H1 (cell line): ENCODE measurements at regions not wholly inside any gene's neighbourhood (a gene's known extent, or its start where the extent isn't known, plus 50 kb on each side); places are given as distances from the start of the nearest gene placed in this dataset.

ENCODE experiments used
- CTCF ChIA-PET: fragments of 300-600 bp; sonication (Branson Sonifier 250); formaldehyde crosslinking; loops from one replicate; lab custom pipeline; 2021; ENCODE audit not compliant: partially characterized antibody; lab: Charles Lee
- POLR2A ChIA-PET: fragments of 300-600 bp; sonication (Branson Sonifier 250); formaldehyde crosslinking; loops from one replicate; lab custom pipeline; 2021; ENCODE audit warnings: inconsistent platforms; ENCODE audit not compliant: partially characterized antibody; lab: Charles Lee
- DNase-seq, 2 experiments: peaks; one replicate each; pipeline versions ENCODE4 v3.0.0 to v3.0.0-alpha.2; 2010 to 2022; ENCODE audit warnings: low spot score in 2 of 2, low read depth in 1 of 2, mixed read lengths in 1 of 2
- FAIRE-seq: peaks from 2 replicates; lab custom pipeline; 2011; peaks lifted over from hg19 to GRCh38; lab: Jason Lieb, UNC
- H2AFZ ChIP-seq: 2 replicates; pipeline ENCODE4 v1.8.1; 2012; ENCODE audit warnings: low read length, inconsistent platforms
- H2AK5ac ChIP-seq: 2 replicates; pipeline ENCODE4 v1.6.1; 2013; ENCODE audit warnings: low read depth, low read length
- H2BK120ac ChIP-seq: replicated peaks from 2 replicates; pipeline ENCODE3; 2013; ENCODE audit warnings: low read depth, low read length, inconsistent platforms
- H2BK12ac ChIP-seq: 2 replicates; pipeline ENCODE4 v1.6.1; 2013; ENCODE audit warnings: low read depth, low read length
- H2BK15ac ChIP-seq: 2 replicates; pipeline ENCODE4 v1.6.1; 2013; ENCODE audit warnings: low read length
- H2BK20ac ChIP-seq: 2 replicates; pipeline ENCODE4 v1.6.1; 2013; ENCODE audit warnings: low read length
- H2BK5ac ChIP-seq: 2 replicates; pipeline ENCODE4 v1.6.1; 2013; ENCODE audit warnings: low read depth, low read length
- H3K14ac ChIP-seq: 2 replicates; pipeline ENCODE4 v1.6.1; 2013; ENCODE audit warnings: inconsistent platforms; ENCODE audit not compliant: insufficient read length
- H3K18ac ChIP-seq: 2 replicates; pipeline ENCODE4 v1.6.1; 2013; ENCODE audit warnings: low read length; ENCODE audit errors: extremely low read depth
- H3K23ac ChIP-seq: 2 replicates; pipeline ENCODE4 v1.6.1; 2013; ENCODE audit warnings: inconsistent platforms; ENCODE audit not compliant: insufficient read length
- H3K23me2 ChIP-seq: 2 replicates; pipeline ENCODE4 v1.6.1; 2013; ENCODE audit warnings: low read depth, low read length
- H3K27ac ChIP-seq: 2 replicates; pipeline ENCODE4 v1.6.1; 2011; ENCODE audit warnings: low read depth, low read length, inconsistent platforms
- H3K27me3 ChIP-seq, 4 experiments: replicated peaks in 1 of 4; 1 replicate in 1 of 4; 2 replicates in 3 of 4; pipeline versions ENCODE4 v1.6.1 to v1.8.1; 2011 to 2013; ENCODE audit warnings: low read length in 3 of 4, mild to moderate bottlenecking in 3 of 4, inconsistent platforms in 2 of 4, mixed read lengths in 2 of 4, moderate library complexity in 1 of 4; ENCODE audit not compliant: control insufficient read depth in 3 of 4, insufficient read depth in 3 of 4; ENCODE audit errors: extremely low read depth in 1 of 4
- H3K36me3 ChIP-seq, 4 experiments: 2 replicates each; pipeline versions ENCODE4 v1.6.1 to v1.8.1; 2011 to 2013; ENCODE audit warnings: mild to moderate bottlenecking in 4 of 4, low read length in 3 of 4, moderate library complexity in 2 of 4, control low read depth in 1 of 4, inconsistent platforms in 1 of 4; ENCODE audit not compliant: insufficient read depth in 4 of 4, control insufficient read depth in 2 of 4
- H3K4ac ChIP-seq: replicated peaks from 2 replicates; pipeline ENCODE3; 2013; ENCODE audit warnings: low read length, low read depth, mixed read lengths, inconsistent platforms; ENCODE audit not compliant: insufficient read length
- H3K4me1 ChIP-seq, 4 experiments: replicated peaks in 1 of 4; 1 replicate in 1 of 4; 2 replicates in 3 of 4; pipeline versions ENCODE4 v1.6.1 to v1.8.1; 2011 to 2013; ENCODE audit warnings: low read length in 3 of 4, inconsistent platforms in 2 of 4, mixed read lengths in 1 of 4; ENCODE audit not compliant: insufficient read depth in 4 of 4, control insufficient read depth in 3 of 4
- H3K4me2 ChIP-seq, 2 experiments: 2 replicates each; pipeline versions ENCODE4 v1.6.1 to v1.8.1; 2011 to 2013; ENCODE audit warnings: low read depth in 2 of 2, low read length in 2 of 2, control low read depth in 1 of 2, inconsistent platforms in 1 of 2, mild to moderate bottlenecking in 1 of 2; ENCODE audit not compliant: insufficient read depth in 1 of 2
- H3K4me3 ChIP-seq, 4 experiments: fragments of 200-600, 300-600 bp in 1 of 4; sonication (generic), shearing (Covaris generic), sonication (Bioruptor Twin) in 1 of 4; 2 replicates each; pipeline versions ENCODE4 v1.5.1 to v1.8.1; 2011 to 2016; ENCODE audit warnings: low read length in 4 of 4, low read depth in 3 of 4, control low read depth in 2 of 4, inconsistent platforms in 2 of 4, mild to moderate bottlenecking in 2 of 4, mixed read lengths in 1 of 4, moderate library complexity in 1 of 4; ENCODE audit not compliant: insufficient read depth in 2 of 4; ENCODE audit errors: extremely low read depth in 1 of 4
- H3K56ac ChIP-seq: replicated peaks from 2 replicates; pipeline ENCODE3; 2013; ENCODE audit warnings: low read depth, mild to moderate bottlenecking, mixed read lengths, low read length, inconsistent platforms; ENCODE audit not compliant: insufficient read length
- H3K79me1 ChIP-seq: 2 replicates; pipeline ENCODE4 v1.6.1; 2013; ENCODE audit warnings: low read depth, low read length, control low read depth
- H3K79me2 ChIP-seq, 2 experiments: 2 replicates each; pipeline versions ENCODE4 v1.6.1 to v1.8.1; 2012 to 2013; ENCODE audit warnings: low read length in 2 of 2, mild to moderate bottlenecking in 2 of 2, inconsistent platforms in 1 of 2; ENCODE audit not compliant: insufficient read depth in 2 of 2, control insufficient read depth in 1 of 2
- H3K9ac ChIP-seq, 4 experiments: replicated peaks in 1 of 4; 1 replicate in 1 of 4; 2 replicates in 3 of 4; pipeline versions ENCODE4 v1.6.1 to v1.8.1; 2011 to 2013; ENCODE audit warnings: low read depth in 3 of 4, low read length in 3 of 4, control low read depth in 2 of 4, mild to moderate bottlenecking in 2 of 4, moderate library complexity in 2 of 4, inconsistent platforms in 1 of 4; ENCODE audit errors: extremely low read depth in 1 of 4
- H3K9me3 ChIP-seq, 2 experiments: 2 replicates each; pipeline versions ENCODE4 v1.6.1 to v1.8.1; 2012 to 2013; ENCODE audit warnings: mild to moderate bottlenecking in 2 of 2, moderate library complexity in 2 of 2, control low read depth in 1 of 2, inconsistent platforms in 1 of 2, low read depth in 1 of 2, low read length in 1 of 2, mixed read lengths in 1 of 2; ENCODE audit not compliant: insufficient read depth in 2 of 2
- H4K20me1 ChIP-seq, 2 experiments: replicated peaks in 1 of 2; 2 replicates each; pipeline versions ENCODE3 to v1.8.1; 2011 to 2013; ENCODE audit warnings: inconsistent platforms in 2 of 2, low read length in 2 of 2, mild to moderate bottlenecking in 1 of 2; ENCODE audit not compliant: insufficient read depth in 2 of 2, control insufficient read depth in 1 of 2
- H4K5ac ChIP-seq: 2 replicates; pipeline ENCODE4 v1.6.1; 2013; ENCODE audit warnings: low read length, low read depth, mixed read lengths, inconsistent platforms; ENCODE audit not compliant: insufficient read length
- H4K8ac ChIP-seq: 2 replicates; pipeline ENCODE4 v1.8.0; 2013; ENCODE audit warnings: mild to moderate bottlenecking, moderate library complexity, low read length, inconsistent platforms; ENCODE audit not compliant: insufficient read depth; ENCODE audit errors: extremely low read depth
- H4K91ac ChIP-seq: replicated peaks from 2 replicates; pipeline ENCODE3; 2013; ENCODE audit warnings: low read length, mixed read lengths, inconsistent platforms; ENCODE audit not compliant: insufficient read length
- CHD1 ChIP-seq: IDR thresholded peaks from 2 replicates; pipeline ENCODE4 v1.6.1; 2012; ENCODE audit warnings: low read depth, low read length, improper control_type of control experiment
- CREB1 ChIP-seq: IDR thresholded peaks from 2 replicates; pipeline ENCODE4 v1.6.1; 2012; ENCODE audit warnings: inconsistent platforms
- HDAC2 ChIP-seq, 2 experiments: fragments of 300-600 bp in 1 of 2; sonication (generic) in 1 of 2; IDR thresholded peaks; 2 replicates each; pipeline ENCODE4 v1.6.1; 2011 to 2012; ENCODE audit warnings: low read depth in 2 of 2, low read length in 2 of 2, mild to moderate bottlenecking in 2 of 2, moderate library complexity in 2 of 2, borderline replicate concordance in 1 of 2, inconsistent platforms in 1 of 2
- KDM5A ChIP-seq: fragments of 200-600 bp; IDR thresholded peaks from 2 replicates; pipeline ENCODE4 v1.7.1; 2012; ENCODE audit warnings: mild to moderate bottlenecking, low read length, inconsistent platforms, mixed read lengths
- POLR2AphosphoS5 ChIP-seq: IDR thresholded peaks from 2 replicates; pipeline ENCODE4 v1.6.1; 2011; ENCODE audit warnings: low read depth, low read length
- RAD21 ChIP-seq, 2 experiments: IDR thresholded peaks in 1 of 2; conservative IDR thresholded peaks in 1 of 2; 2 replicates each; pipeline ENCODE4 v1.6.1; 2011; ENCODE audit warnings: low read depth in 2 of 2, low read length in 2 of 2, improper control_type of control experiment in 1 of 2, inconsistent platforms in 1 of 2, mild to moderate bottlenecking in 1 of 2, moderate library complexity in 1 of 2
- RFX5 ChIP-seq: IDR thresholded peaks from 2 replicates; pipeline ENCODE4 v1.6.1; 2011; ENCODE audit warnings: low read depth, low read length, improper control_type of control experiment, borderline replicate concordance
- SP1 ChIP-seq: IDR thresholded peaks from 2 replicates; pipeline ENCODE4 v1.6.1; 2011; ENCODE audit warnings: low read depth, low read length
- SUZ12 ChIP-seq: fragments of 200-600 bp; sonication (generic); IDR thresholded peaks from 2 replicates; pipeline ENCODE4 v1.6.1; 2012; ENCODE audit warnings: mild to moderate bottlenecking, inconsistent platforms, low read length, moderate library complexity, mixed read lengths
- TAF7 ChIP-seq: optimal IDR thresholded peaks from 2 replicates; pipeline ENCODE3; 2011; ENCODE audit warnings: low read depth, mild to moderate bottlenecking, inconsistent platforms, low read length, moderate library complexity, borderline replicate concordance
- TCF12 ChIP-seq: IDR thresholded peaks from 2 replicates; pipeline ENCODE4 v1.6.1; 2011; ENCODE audit warnings: low read depth, mild to moderate bottlenecking, low read length
- WGBS, 2 experiments: shearing (Covaris generic) in 1 of 2; methylation state at CpG; one replicate each; pipeline versions ENCODE4 v1.1.6 to v1.1.7; 2013 to 2015; ENCODE audit warnings: low lambda C conversion rate in 2 of 2, mixed read lengths in 2 of 2, inconsistent platforms in 1 of 2, low coverage in 1 of 2, missing lambda C conversion rate in 1 of 2; ENCODE audit not compliant: insufficient replicate concordance in 2 of 2, insufficient coverage in 1 of 2, insufficient read length in 1 of 2; ENCODE audit errors: extremely low coverage in 1 of 2, missing lambda C conversion rate in 1 of 2; 5-methylcytosine and 5-hydroxymethylcytosine counted together
- TF ChIP-seq, protein P1 (sequence below): IDR thresholded peaks from 2 replicates; pipeline ENCODE4 v1.6.1; 2012; ENCODE audit warnings: inconsistent platforms
- TF ChIP-seq, protein P2 (sequence below): IDR thresholded peaks from 2 replicates; pipeline ENCODE4 v1.6.1; 2012; ENCODE audit warnings: inconsistent platforms

- H3K36me3 ChIP-seq: no peaks in the 10 kb centered on the region; a peak in 1 of 8 replicates
- no peak overlapping the region for H3K4ac ChIP-seq
- no peak overlapping the region for H3K56ac ChIP-seq
- H4K20me1 ChIP-seq: no peaks in the 10 kb centered on the region
- peaks cover 59 to 66% of the 10 kb centered on the region in 2 experiments for H3K9me3 ChIP-seq
- H3K14ac ChIP-seq: no peak overlapping the region
- no peak overlapping the region for H3K18ac ChIP-seq
- H3K9ac ChIP-seq: no peak overlapping the region
- no peak overlapping the region for H2BK120ac ChIP-seq
- WGBS, 2 experiments: 89% methylated on average over 5 of the region's 5 CpGs; no CpG with 5 or more reads in 1 of the 2 experiments
- no peak overlapping the region for H4K5ac ChIP-seq
- no peak overlapping the region for H3K4me2 ChIP-seq
- DNase-seq: no peak
- POLR2A ChIA-PET: no interaction called here
- H3K4me3 ChIP-seq: no peak overlapping the region
- no peaks in the 10 kb centered on the region for H3K23me2 ChIP-seq
- no peak for TF ChIP-seq SP1
- TF ChIP-seq RAD21 (IDR thresholded peaks at IDR 0.05 in 1 of 2, conservative IDR thresholded peaks at IDR 0.05 in 1 of 2; ENCODE audit: low read depth in 2 of 2, low read length in 2 of 2): no peak
- TF ChIP-seq, protein P1, sequence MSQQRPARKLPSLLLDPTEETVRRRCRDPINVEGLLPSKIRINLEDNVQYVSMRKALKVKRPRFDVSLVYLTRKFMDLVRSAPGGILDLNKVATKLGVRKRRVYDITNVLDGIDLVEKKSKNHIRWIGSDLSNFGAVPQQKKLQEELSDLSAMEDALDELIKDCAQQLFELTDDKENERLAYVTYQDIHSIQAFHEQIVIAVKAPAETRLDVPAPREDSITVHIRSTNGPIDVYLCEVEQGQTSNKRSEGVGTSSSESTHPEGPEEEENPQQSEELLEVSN: no peak
- TF ChIP-seq SUZ12: no peak
- TF ChIP-seq RFX5: no peak
- no peak for TF ChIP-seq CREB1
- TF ChIP-seq CHD1: no peak
- TF ChIP-seq KDM5A: no peak
- no peak for TF ChIP-seq POLR2AphosphoS5
- TF ChIP-seq, protein P2, sequence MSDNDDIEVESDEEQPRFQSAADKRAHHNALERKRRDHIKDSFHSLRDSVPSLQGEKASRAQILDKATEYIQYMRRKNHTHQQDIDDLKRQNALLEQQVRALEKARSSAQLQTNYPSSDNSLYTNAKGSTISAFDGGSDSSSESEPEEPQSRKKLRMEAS: no peak
- TF ChIP-seq TCF12: no peak
- TF ChIP-seq TAF7: no peak
- no peak for TF ChIP-seq HDAC2 (IDR thresholded peaks at IDR 0.05; ENCODE audit: borderline replicate concordance in 1 of 2, low read depth in 2 of 2, low read length in 2 of 2)
- TF ChIP-seq, all 59 proteins: peak for 0
- Histone ChIP-seq H3K79me2 (no peaks in the 10 kb centered on the region), H3K27me3 (no peaks in the 10 kb centered on the region), H3K4me1 (no peaks in the 10 kb centered on the region), H2BK5ac (no peak overlapping the region), H2AK5ac (no peak overlapping the region), H3K23ac (no peak overlapping the region), H3K79me1 (no peaks in the 10 kb centered on the region), H3K27ac (no peak overlapping the region), H2AFZ (no peak overlapping the region), H4K8ac (no peak overlapping the region), H2BK15ac (no peak overlapping the region), H2BK20ac (no peak overlapping the region), H4K91ac (no peak overlapping the region), H2BK12ac (no peak overlapping the region)
- CTCF ChIA-PET: interaction anchor here (1.3 kb wide), 1 partner anchor 13 kb away, joined by 3 read pairs; no protein-coding TSS in a partner anchor
- FAIRE-seq: no peak
These were observed 87.1 kb downstream of the ALG10 start for GRCh38 chr12:34109390-34109789.
